GM12891 (cell line): ENCODE measurements at regions not wholly inside any gene's neighbourhood (a gene's known extent, or its start where the extent isn't known, plus 50 kb on each side); places are given as distances from the start of the nearest gene placed in this dataset.

Experiments
- POLR2A ChIP-seq: IDR thresholded peaks from 2 replicates; pipeline ENCODE4 v1.6.1; 2011; ENCODE audit warnings: low read depth, low read length, control low read depth
- POLR2AphosphoS5 ChIP-seq: IDR thresholded peaks from 2 replicates; pipeline ENCODE4 v1.6.1; 2011; ENCODE audit warnings: low read depth, low read length, control low read depth

GRCh38 chr14:42112108-42112507 lies 505.4 kb downstream of the LRFN5 start:
- TF ChIP-seq POLR2A (no peak), POLR2AphosphoS5 (no peak)
